ENCODE measurements at regions not wholly inside any gene's neighbourhood (a gene's known extent, or its start where the extent isn't known, plus 50 kb on each side); places are given as distances from the start of the nearest gene placed in this dataset.

- Histone ChIP-seq H2AFZ (no peak overlapping the region), H3K36me3 (ENCODE audit: low read depth) (no peaks in the 10 kb centered on the region), H3K79me2 (ENCODE audit: low read depth) (no peaks in the 10 kb centered on the region), H3K27me3 (ENCODE audit: insufficient read depth, low read depth) (no peaks in the 10 kb centered on the region), H3K9me2 (ENCODE audit: insufficient read depth) (no peaks in the 10 kb centered on the region), H4K20me1 (ENCODE audit: insufficient read depth) (no peaks in the 10 kb centered on the region), H3K4me3 (no peak overlapping the region), H3K4me1 (replicated peaks; ENCODE audit: insufficient read depth) (no peaks in the 10 kb centered on the region), H3F3A (ENCODE audit: insufficient read depth, low read depth) (no peaks in the 10 kb centered on the region), H3K27ac (no peak overlapping the region), H3K9me3 (ENCODE audit: insufficient read depth, low read depth) (0 out of 2 replicates have a peak, but pooled peaks cover 3% of the 10 kb centered on the region), H3K4me2 (no peak overlapping the region)
- no peak for DNase-seq
- no peak for TF ChIP-seq EZH2 (IDR thresholded peaks at IDR 0.05; ENCODE audit: low read depth)
- TF ChIP-seq CTCF (conservative IDR thresholded peaks at IDR 0.05), result no peak
- no TSS peak for BruUV-seq (replicated peaks)
- ChIA-PET POLR2A (ENCODE audit: unreplicated experiment) (no interaction called here), CTCF (no interaction called here)
- intact Hi-C loops (cut with micrococcal nuclease; ENCODE audit: unreplicated experiment), result no loop called here
Measured at GRCh38 chr5:131084436-131084835, 80.6 kb downstream of the HINT1 start.

- BruUV-seq (replicated peaks), result no TSS peak
- no peaks in the 10 kb centered on the region for H3K79me2 ChIP-seq (ENCODE audit: low read depth)
- H3K4me3 ChIP-seq, result no peak overlapping the region
- H4K20me1 ChIP-seq (ENCODE audit: insufficient read depth), result no peaks in the 10 kb centered on the region
- H3K9me2 ChIP-seq (ENCODE audit: insufficient read depth), result no peaks in the 10 kb centered on the region
- H3K27ac ChIP-seq, result no peak overlapping the region
- H3F3A ChIP-seq (ENCODE audit: insufficient read depth, low read depth), result no peaks in the 10 kb centered on the region
- intact Hi-C loops (cut with micrococcal nuclease; ENCODE audit: unreplicated experiment), result no loop called here
- CTCF ChIA-PET, result no interaction called here
- H3K9me3 ChIP-seq (ENCODE audit: insufficient read depth, low read depth), result 0 out of 2 replicates have a peak, but pooled peaks cover 3% of the 10 kb centered on the region
- no peak for TF ChIP-seq EZH2 (IDR thresholded peaks at IDR 0.05; ENCODE audit: low read depth)
- TF ChIP-seq CTCF (conservative IDR thresholded peaks at IDR 0.05), result no peak
- no peaks in the 10 kb centered on the region for H3K27me3 ChIP-seq (ENCODE audit: insufficient read depth, low read depth)
- no peaks in the 10 kb centered on the region for H3K36me3 ChIP-seq (ENCODE audit: low read depth)
- H3K4me2 ChIP-seq, result no peak overlapping the region
- no peak for DNase-seq
- POLR2A ChIA-PET (ENCODE audit: unreplicated experiment), result no interaction called here
- H3K4me1 ChIP-seq (replicated peaks; ENCODE audit: insufficient read depth), result no peaks in the 10 kb centered on the region
- H2AFZ ChIP-seq, result no peak overlapping the region
Measured at GRCh38 chr5:131081913-131082488, 83.1 kb downstream of the HINT1 start.

- 0 out of 2 replicates have a peak, but pooled peaks cover under 1% of the 10 kb centered on the region for H3K9me3 ChIP-seq (ENCODE audit: insufficient read depth, low read depth)
- no peaks in the 10 kb centered on the region for H3K36me3 ChIP-seq (ENCODE audit: low read depth)
- H3K79me2 ChIP-seq (ENCODE audit: low read depth), result no peaks in the 10 kb centered on the region
- TF ChIP-seq EZH2 (IDR thresholded peaks at IDR 0.05; ENCODE audit: low read depth) (no peak), CTCF (conservative IDR thresholded peaks at IDR 0.05) (no peak)
- BruUV-seq (replicated peaks), result no TSS peak
- H3F3A ChIP-seq (ENCODE audit: insufficient read depth, low read depth), result no peaks in the 10 kb centered on the region
- H3K4me2 ChIP-seq, result no peak overlapping the region
- POLR2A ChIA-PET (ENCODE audit: unreplicated experiment), result no interaction called here
- no peak overlapping the region for H3K4me3 ChIP-seq
- H3K9me2 ChIP-seq (ENCODE audit: insufficient read depth), result no peaks in the 10 kb centered on the region
- intact Hi-C loops (cut with micrococcal nuclease; ENCODE audit: unreplicated experiment), result no loop called here
- no peaks in the 10 kb centered on the region for H3K27me3 ChIP-seq (ENCODE audit: insufficient read depth, low read depth)
- CTCF ChIA-PET, result no interaction called here
- H2AFZ ChIP-seq, result no peak overlapping the region
- no peaks in the 10 kb centered on the region for H3K4me1 ChIP-seq (replicated peaks; ENCODE audit: insufficient read depth)
- no peak overlapping the region for H3K27ac ChIP-seq
- DNase-seq, result no peak
- no peaks in the 10 kb centered on the region for H4K20me1 ChIP-seq (ENCODE audit: insufficient read depth)
Measured at GRCh38 chr5:131081374-131081773, 83.7 kb downstream of the HINT1 start.
